ENCODE measurements at regions not wholly inside any gene's neighbourhood (a gene's known extent, or its start where the extent isn't known, plus 50 kb on each side); places are given as distances from the start of the nearest gene placed in this dataset.

GRCh38 chr3:31210068-31210645 is 315.7 kb upstream of the GADL1 start:
- TF ChIP-seq CTCF (IDR thresholded peaks at IDR 0.05; ENCODE audit: low read length) (peak; percentile 42; the same call in 1 of the 2 replicates), EZH2 (IDR thresholded peaks at IDR 0.05; ENCODE audit: borderline replicate concordance, low read length) (no peak)
